Brain microvascular endothelial cell (primary cell): ENCODE measurements at regions not wholly inside any gene's neighbourhood (a gene's known extent, or its start where the extent isn't known, plus 50 kb on each side); places are given as distances from the start of the nearest gene placed in this dataset.

Source experiments
- DNase-seq: peaks from one replicate; pipeline ENCODE4 v3.0.0-alpha.2; 2020
- H3K27ac ChIP-seq: fragments of 250-450 bp; sonication (Bioruptor Pico); 2 replicates; pipeline ENCODE4 v1.5.1; 2020; ENCODE audit warnings: mild to moderate bottlenecking, moderate library complexity
- H3K27me3 ChIP-seq: fragments of 250-450 bp; sonication (Bioruptor Pico); replicated peaks from 2 replicates; pipeline ENCODE4 v1.5.1; 2020; ENCODE audit warnings: mild to moderate bottlenecking
- H3K36me3 ChIP-seq: fragments of 250-450 bp; sonication (Bioruptor Pico); replicated peaks from 2 replicates; pipeline ENCODE4 v1.5.1; 2020; ENCODE audit warnings: mild to moderate bottlenecking
- H3K4me3 ChIP-seq: 2 replicates; pipeline ENCODE4 v1.5.1; 2011; ENCODE audit warnings: low read depth, mild to moderate bottlenecking, control low read depth, low read length, moderate library complexity
- in situ Hi-C: cut with HindIII; loops from 2 replicates; pipeline ENCODE4 v1.10.0; 2017; ENCODE audit warnings: low sequenced_read_pairs, low pct_ligation_motif_present
- TF ChIP-seq, protein P1 (sequence below): IDR thresholded peaks from 2 replicates; pipeline ENCODE4 v1.5.1; 2011; ENCODE audit warnings: low read depth, mild to moderate bottlenecking, moderate library complexity, low read length, control low read depth, inconsistent platforms; ENCODE audit errors: missing control alignments

- peak; percentile 6 for DNase-seq
- TF ChIP-seq, protein P1, sequence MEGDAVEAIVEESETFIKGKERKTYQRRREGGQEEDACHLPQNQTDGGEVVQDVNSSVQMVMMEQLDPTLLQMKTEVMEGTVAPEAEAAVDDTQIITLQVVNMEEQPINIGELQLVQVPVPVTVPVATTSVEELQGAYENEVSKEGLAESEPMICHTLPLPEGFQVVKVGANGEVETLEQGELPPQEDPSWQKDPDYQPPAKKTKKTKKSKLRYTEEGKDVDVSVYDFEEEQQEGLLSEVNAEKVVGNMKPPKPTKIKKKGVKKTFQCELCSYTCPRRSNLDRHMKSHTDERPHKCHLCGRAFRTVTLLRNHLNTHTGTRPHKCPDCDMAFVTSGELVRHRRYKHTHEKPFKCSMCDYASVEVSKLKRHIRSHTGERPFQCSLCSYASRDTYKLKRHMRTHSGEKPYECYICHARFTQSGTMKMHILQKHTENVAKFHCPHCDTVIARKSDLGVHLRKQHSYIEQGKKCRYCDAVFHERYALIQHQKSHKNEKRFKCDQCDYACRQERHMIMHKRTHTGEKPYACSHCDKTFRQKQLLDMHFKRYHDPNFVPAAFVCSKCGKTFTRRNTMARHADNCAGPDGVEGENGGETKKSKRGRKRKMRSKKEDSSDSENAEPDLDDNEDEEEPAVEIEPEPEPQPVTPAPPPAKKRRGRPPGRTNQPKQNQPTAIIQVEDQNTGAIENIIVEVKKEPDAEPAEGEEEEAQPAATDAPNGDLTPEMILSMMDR = no peak
These were observed 1072.3 kb downstream of the RAPGEF2 start for GRCh38 chr4:160175064-160175643.

GRCh38 chr4:160180211-160180610 lies 1077.3 kb downstream of the RAPGEF2 start:
- Histone ChIP-seq H3K27me3 (no peaks in the 10 kb centered on the region), H3K4me3 (no peak overlapping the region), H3K36me3 (no peaks in the 10 kb centered on the region), H3K27ac (no peak overlapping the region)
- in situ Hi-C loops = no loop called here
- peak; percentile 69 for DNase-seq
- TF ChIP-seq, protein P1 = no peak

More at GRCh38 chr4:160175064-160175643, 1072.3 kb downstream of the RAPGEF2 start:
- Histone ChIP-seq H3K27me3 (no peaks in the 10 kb centered on the region), H3K36me3 (no peaks in the 10 kb centered on the region), H3K4me3 (no peak overlapping the region), H3K27ac (no peak overlapping the region)
- in situ Hi-C loops = no loop called here

- in situ Hi-C loops = no loop called here
- no peak overlapping the region for H3K4me3 ChIP-seq
- H3K27me3 ChIP-seq = no peaks in the 10 kb centered on the region
- H3K36me3 ChIP-seq = no peaks in the 10 kb centered on the region
- TF ChIP-seq, protein P1 = no peak
- no peak overlapping the region for H3K27ac ChIP-seq
- no peak for DNase-seq
These were observed 1079.8 kb downstream of the RAPGEF2 start for GRCh38 chr4:160182727-160183126.

GRCh38 chr4:160184884-160185283 lies 1082.0 kb downstream of the RAPGEF2 start:
- Histone ChIP-seq H3K36me3 (no peaks in the 10 kb centered on the region), H3K4me3 (no peak overlapping the region), H3K27ac (no peak overlapping the region), H3K27me3 (no peaks in the 10 kb centered on the region)
- TF ChIP-seq, protein P1 = no peak
- in situ Hi-C loops = no loop called here
- no peak for DNase-seq

- H3K27ac ChIP-seq = no peak overlapping the region
- H3K36me3 ChIP-seq = no peaks in the 10 kb centered on the region
- TF ChIP-seq, protein P1 = no peak
- in situ Hi-C loops = no loop called here
- no peak for DNase-seq
- H3K27me3 ChIP-seq = no peaks in the 10 kb centered on the region
- H3K4me3 ChIP-seq = no peak overlapping the region
These were observed 1090.9 kb downstream of the RAPGEF2 start for GRCh38 chr4:160193787-160194186.

DNA sequence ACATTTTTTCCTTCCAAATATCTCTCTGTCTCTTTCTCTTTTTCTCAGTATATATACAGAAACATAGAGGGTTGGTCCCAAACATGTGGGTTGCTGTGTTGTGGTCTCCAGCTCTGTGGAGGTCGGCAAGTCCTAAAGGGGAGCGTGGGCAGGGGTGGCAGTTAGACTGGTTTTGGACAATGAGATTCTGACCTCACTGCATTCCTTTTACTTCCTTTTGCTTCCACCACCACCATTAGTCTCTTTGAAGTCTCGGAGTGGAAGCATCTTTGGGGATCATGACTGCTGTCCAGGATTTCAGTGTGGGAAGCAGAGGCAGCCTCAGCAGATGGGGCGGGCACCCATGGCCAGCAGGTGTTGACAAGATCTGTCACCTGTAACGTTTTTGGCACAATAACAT lies 1091.8 kb downstream of the RAPGEF2 start:
- in situ Hi-C loops = no loop called here
- TF ChIP-seq, protein P1 = no peak
- no peak for DNase-seq
- Histone ChIP-seq H3K27me3 (no peaks in the 10 kb centered on the region), H3K27ac (no peak overlapping the region), H3K36me3 (no peaks in the 10 kb centered on the region), H3K4me3 (no peak overlapping the region)
